MM.1S (cell line): ENCODE measurements at regions not wholly inside any gene's neighbourhood (a gene's known extent, or its start where the extent isn't known, plus 50 kb on each side); places are given as distances from the start of the nearest gene placed in this dataset.

Experiments used
- CTCF ChIP-seq: fragments of 300-600 bp; sonication (generic); IDR thresholded peaks from 2 replicates; pipeline ENCODE4 v1.5.1; 2016; ENCODE audit warnings: antibody characterized with exemption, low read length, mixed read lengths
- EZH2 ChIP-seq: fragments of 300-600 bp; sonication (generic); optimal IDR thresholded peaks from 2 replicates; pipeline ENCODE3; 2017; ENCODE audit warnings: low read depth, mild to moderate bottlenecking, antibody characterized with exemption, low read length, mixed read lengths
- EZH2phosphoT487 ChIP-seq: fragments of 300-600 bp; sonication (generic); IDR thresholded peaks from 2 replicates; pipeline ENCODE4 v1.6.1; 2018; ENCODE audit warnings: antibody characterized with exemption, low read length

- no peak for TF ChIP-seq CTCF
- no peak for TF ChIP-seq EZH2
- TF ChIP-seq EZH2phosphoT487 = no peak
These were observed 143.9 kb upstream of the RALGAPA2 start for GRCh38 chr20:20856306-20856705.
